ENCODE measurements at regions not wholly inside any gene's neighbourhood (a gene's known extent, or its start where the extent isn't known, plus 50 kb on each side); places are given as distances from the start of the nearest gene placed in this dataset.

DNA sequence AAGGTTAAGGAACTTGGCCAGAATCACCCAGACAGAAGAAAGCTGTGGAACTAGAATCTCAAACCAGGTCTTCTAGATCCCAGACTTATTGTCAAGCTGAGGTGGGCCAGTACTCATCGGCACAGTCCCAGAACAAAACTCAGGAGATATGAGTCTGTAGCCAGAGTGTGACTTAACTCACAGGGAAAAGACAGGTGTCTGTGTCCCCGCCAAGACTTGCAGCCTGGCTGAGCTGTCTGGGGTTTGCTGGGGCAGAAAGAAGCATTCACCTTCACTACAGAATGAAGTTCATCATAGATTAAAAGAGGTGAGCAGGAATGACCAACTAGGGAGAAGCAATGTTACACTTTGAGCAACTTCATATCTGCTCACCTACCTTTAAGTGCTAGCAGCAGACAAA lies 257.2 kb downstream of the FOXO1 start:
- H3K4me3 ChIP-seq (ENCODE audit: low read length): no peak overlapping the region
- DNase-seq (ENCODE audit: low read depth): no peak
- TF ChIP-seq, protein P1, sequence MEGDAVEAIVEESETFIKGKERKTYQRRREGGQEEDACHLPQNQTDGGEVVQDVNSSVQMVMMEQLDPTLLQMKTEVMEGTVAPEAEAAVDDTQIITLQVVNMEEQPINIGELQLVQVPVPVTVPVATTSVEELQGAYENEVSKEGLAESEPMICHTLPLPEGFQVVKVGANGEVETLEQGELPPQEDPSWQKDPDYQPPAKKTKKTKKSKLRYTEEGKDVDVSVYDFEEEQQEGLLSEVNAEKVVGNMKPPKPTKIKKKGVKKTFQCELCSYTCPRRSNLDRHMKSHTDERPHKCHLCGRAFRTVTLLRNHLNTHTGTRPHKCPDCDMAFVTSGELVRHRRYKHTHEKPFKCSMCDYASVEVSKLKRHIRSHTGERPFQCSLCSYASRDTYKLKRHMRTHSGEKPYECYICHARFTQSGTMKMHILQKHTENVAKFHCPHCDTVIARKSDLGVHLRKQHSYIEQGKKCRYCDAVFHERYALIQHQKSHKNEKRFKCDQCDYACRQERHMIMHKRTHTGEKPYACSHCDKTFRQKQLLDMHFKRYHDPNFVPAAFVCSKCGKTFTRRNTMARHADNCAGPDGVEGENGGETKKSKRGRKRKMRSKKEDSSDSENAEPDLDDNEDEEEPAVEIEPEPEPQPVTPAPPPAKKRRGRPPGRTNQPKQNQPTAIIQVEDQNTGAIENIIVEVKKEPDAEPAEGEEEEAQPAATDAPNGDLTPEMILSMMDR (conservative IDR thresholded peaks at IDR 0.05; ENCODE audit: low read length): no peak

DNA sequence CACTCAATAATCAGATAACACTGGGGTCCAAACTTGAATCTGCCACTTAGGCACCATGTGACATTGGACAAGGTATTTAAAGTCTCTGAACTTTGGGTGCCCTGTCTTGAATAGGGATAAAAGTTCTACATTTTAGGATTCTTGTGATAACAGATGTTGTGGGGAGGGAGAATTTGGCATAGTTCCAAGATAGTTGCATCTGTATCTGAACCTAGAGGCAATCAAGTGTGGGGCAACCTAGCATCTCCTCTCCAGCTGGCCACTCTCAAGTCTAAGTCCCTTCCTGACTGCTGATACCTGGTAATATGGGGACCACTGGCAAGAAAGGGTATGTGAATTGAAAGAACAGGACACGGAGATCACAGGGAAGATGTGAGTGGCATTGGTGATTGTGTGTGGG lies 256.1 kb downstream of the FOXO1 start:
- TF ChIP-seq, protein P1 (conservative IDR thresholded peaks at IDR 0.05; ENCODE audit: low read length): no peak
- no peak for DNase-seq (ENCODE audit: low read depth)
- H3K4me3 ChIP-seq (ENCODE audit: low read length): no peak overlapping the region

DNA sequence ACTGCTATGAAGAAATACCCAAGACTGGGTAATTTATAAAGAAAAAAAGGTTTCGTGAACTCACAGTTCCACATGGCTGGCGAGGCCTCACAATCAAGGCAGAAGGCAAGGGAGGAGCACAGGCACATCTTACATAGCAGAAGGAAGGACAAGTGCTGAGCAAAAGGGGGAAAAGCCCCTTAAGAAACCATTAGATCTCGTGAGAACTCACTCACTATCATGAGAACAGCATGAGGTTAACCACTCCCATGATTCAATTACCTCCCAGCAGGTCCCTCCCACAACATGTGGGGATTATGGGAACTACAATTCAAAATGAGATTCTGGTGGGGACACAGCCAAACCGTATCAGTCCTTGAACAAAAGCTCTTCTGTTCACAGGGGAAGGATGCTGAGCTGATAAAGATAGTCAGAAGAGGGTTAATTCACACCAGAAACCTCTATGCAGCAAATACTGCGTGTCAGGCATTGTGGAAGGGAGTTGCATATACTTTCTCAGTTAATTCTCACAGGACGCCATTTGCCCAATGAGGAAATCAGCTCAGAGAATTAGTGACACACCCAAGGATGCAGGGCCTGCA lies 246.2 kb downstream of the FOXO1 start:
- TF ChIP-seq, protein P1 (conservative IDR thresholded peaks at IDR 0.05; ENCODE audit: low read length): no peak
- no peak overlapping the region for H3K4me3 ChIP-seq (ENCODE audit: low read length)
- no peak for DNase-seq (ENCODE audit: low read depth)

DNA sequence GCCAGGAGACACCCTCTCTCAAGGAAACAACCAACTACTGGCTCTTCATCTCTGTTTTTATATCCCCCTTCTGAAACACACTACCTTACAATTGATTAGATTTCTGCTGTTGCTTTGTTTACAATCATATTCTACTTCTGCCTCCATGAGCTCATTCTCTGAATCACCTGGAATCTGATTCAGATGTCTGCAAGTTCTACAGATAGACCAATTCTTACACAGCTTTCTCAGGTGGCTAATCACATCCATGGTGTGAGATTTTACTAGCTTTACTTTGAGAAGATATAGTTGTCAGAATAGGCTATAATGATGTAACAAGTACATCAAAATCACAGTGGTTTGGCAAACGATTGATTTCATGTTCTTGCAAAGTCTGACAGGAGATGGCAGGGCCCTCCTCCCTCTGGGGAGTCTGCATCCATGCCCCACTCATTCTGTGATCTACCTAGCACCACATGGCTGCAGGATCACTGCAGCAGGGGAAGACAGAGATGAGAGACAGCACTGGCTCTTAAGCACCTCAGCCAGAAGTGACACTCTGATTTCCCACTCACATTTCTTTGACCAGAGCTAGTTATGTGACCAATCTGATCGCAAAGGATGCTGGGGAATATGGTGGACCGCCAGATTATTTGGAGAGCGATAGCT lies 243.7 kb downstream of the FOXO1 start:
- DNase-seq (ENCODE audit: low read depth): no peak
- TF ChIP-seq, protein P1 (conservative IDR thresholded peaks at IDR 0.05; ENCODE audit: low read length): no peak
- no peak overlapping the region for H3K4me3 ChIP-seq (ENCODE audit: low read length)

DNA sequence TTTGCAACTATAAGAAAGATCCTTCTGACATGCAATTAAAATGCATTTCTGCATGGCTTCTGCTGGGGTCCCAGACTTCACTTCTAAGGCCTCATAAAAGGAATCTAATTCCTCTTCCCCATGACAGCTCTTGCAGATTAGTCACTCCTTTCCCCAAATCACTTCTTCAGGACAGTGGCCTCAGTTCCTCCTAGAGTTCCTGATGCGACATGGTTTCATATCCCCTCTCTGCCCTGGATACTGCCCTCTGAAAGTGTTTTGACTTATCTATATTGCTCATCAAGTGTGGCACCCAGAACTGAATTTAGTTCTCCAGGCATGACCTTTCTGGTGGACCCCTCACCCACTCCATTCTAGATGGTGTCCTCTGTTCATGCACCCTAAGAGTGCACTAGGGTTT lies 238.1 kb downstream of the FOXO1 start:
- DNase-seq (ENCODE audit: low read depth): no peak
- TF ChIP-seq, protein P1 (conservative IDR thresholded peaks at IDR 0.05; ENCODE audit: low read length): no peak
- no peak overlapping the region for H3K4me3 ChIP-seq (ENCODE audit: low read length)

DNA sequence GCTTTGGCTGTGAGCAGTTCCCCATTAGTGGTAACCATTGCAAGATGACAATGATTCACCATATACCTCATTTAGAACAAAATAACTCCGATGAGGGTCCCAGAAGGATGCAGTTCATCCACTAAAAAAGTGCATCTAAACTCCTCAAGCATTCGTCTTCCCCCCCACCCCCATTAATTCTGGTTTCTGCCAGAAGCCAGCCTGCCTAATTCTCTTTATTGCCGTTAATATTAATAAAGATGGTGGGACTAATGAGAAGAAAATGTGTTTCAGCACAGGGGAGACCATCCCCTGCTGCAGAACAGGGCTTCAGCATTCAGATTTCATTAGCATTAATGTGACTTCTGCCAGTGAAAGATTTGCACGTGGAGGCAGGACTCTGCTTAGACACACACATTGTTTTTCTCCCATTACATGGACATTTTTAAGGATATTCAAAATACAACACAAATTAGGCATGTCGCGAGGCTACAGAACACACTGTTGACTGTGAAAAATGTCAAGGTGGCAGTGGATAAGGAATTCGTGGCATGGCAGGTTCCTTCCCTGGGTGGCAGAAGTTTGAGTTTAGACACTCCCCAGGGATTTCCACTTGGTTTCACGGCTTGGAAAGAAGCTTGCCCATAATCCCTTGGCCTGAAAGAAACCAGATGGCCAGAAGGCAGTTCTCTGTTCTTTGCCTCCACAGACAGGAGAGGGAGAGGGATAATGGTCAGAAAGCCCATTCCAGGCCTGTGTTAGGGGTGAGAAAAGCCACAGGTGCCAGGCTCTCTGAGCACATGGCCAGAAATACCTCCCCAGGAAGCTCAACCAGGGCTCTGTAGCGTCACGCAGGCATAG lies 236.5 kb downstream of the FOXO1 start:
- DNase-seq (ENCODE audit: low read depth): no peak
- H3K4me3 ChIP-seq (ENCODE audit: low read length): no peak overlapping the region
- TF ChIP-seq, protein P1 (conservative IDR thresholded peaks at IDR 0.05; ENCODE audit: low read length): no peak

All from AG10803 (cell line).